GM12872 (cell line): ENCODE measurements at regions not wholly inside any gene's neighbourhood (a gene's known extent, or its start where the extent isn't known, plus 50 kb on each side); places are given as distances from the start of the nearest gene placed in this dataset.

Experiments
- TF ChIP-seq, protein P1 (sequence below): IDR thresholded peaks from 3 replicates; pipeline ENCODE4 v1.5.1; 2011; ENCODE audit warnings: low read depth, mild to moderate bottlenecking, low read length, moderate library complexity; ENCODE audit not compliant: insufficient read depth

GRCh38 chr7:35875292-35875691 is 74.4 kb downstream of the SEPTIN7 start:
- TF ChIP-seq, protein P1, sequence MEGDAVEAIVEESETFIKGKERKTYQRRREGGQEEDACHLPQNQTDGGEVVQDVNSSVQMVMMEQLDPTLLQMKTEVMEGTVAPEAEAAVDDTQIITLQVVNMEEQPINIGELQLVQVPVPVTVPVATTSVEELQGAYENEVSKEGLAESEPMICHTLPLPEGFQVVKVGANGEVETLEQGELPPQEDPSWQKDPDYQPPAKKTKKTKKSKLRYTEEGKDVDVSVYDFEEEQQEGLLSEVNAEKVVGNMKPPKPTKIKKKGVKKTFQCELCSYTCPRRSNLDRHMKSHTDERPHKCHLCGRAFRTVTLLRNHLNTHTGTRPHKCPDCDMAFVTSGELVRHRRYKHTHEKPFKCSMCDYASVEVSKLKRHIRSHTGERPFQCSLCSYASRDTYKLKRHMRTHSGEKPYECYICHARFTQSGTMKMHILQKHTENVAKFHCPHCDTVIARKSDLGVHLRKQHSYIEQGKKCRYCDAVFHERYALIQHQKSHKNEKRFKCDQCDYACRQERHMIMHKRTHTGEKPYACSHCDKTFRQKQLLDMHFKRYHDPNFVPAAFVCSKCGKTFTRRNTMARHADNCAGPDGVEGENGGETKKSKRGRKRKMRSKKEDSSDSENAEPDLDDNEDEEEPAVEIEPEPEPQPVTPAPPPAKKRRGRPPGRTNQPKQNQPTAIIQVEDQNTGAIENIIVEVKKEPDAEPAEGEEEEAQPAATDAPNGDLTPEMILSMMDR = no peak

DNA sequence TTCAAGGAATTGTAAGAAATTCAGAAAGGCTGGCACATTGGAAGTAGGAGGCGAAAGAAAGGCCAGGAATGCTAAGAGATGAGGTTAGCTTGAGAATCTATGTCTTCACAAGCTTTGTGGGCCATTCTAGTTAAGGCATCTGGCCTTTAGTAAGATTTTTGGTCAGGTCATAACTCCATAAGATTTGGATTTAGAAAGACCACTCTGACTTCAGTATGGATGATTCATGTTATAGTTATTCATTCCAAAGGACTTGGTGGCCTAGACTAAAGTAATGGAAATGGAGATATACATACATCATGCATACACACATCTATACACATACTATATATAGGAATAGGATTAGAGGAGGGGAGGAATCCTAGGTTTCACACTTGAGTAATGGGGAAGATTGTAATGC is 77.5 kb downstream of the SEPTIN7 start:
- TF ChIP-seq, protein P1 = no peak

- TF ChIP-seq, protein P1 = no peak
Measured at GRCh38 chr7:35889001-35889400, 88.1 kb downstream of the SEPTIN7 start.

GRCh38 chr7:35889870-35890269 is 89.0 kb downstream of the SEPTIN7 start:
- TF ChIP-seq, protein P1 = no peak

GRCh38 chr7:35891004-35891830 is 90.4 kb downstream of the SEPTIN7 start:
- TF ChIP-seq, protein P1 = no peak

DNA sequence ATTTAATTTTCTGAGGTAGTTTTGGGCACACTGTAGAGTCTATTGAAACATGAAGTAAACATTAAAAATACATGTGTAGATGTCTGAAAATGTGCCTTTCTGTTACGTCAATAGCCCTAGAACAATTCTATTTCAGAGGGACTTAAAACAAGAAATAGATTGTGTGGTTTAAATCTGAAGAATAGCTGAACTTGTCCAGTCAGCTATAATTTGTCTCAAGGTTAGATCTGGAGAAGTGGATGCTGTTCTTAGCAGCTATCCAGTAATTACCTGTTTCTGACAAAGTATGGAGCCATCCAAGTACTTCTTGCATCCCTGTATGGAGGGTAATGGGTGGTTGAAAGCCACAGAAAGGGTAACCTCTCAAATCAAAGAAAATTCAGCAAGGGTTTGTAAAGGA is 92.8 kb downstream of the SEPTIN7 start:
- TF ChIP-seq, protein P1 = no peak

DNA sequence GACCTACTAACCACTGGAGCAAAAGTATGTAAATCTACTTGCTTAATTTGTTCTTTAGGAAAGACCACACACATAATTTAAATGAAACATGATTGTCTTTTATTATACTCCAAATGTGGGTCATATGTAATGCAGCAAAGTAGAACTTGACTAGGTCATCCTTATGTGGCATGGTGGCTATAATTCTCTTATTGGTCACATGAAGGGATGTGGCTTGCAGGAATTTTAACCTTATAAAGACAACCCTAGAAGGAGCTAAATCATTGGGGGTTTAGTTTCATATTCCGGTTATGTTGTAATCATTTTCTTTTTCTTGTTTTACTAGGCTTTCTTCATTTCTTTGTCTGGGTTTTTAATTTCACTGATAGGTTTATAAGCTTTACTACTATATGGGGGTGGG is 93.9 kb downstream of the SEPTIN7 start:
- TF ChIP-seq, protein P1 = no peak
